T47D (cell line): ENCODE measurements at regions not wholly inside any gene's neighbourhood (a gene's known extent, or its start where the extent isn't known, plus 50 kb on each side); places are given as distances from the start of the nearest gene placed in this dataset.
"Not testable (repeated sequence)": the region's sequence is repeated elsewhere in the genome, so short reads cannot be mapped to it uniquely, and the experiment has no call there.

Experiments used
- DNase-seq, 2 experiments: peaks; one replicate each; pipeline versions ENCODE4 v3.0.0 to v3.0.0-alpha.2; 2011 to 2012; ENCODE audit warnings: low read depth in 1 of 2, low spot score in 1 of 2
- JUND ChIP-seq: IDR thresholded peaks from 2 replicates; pipeline ENCODE4 v1.6.1; 2012; ENCODE audit warnings: low read depth
- in situ Hi-C: cut with HindIII; loops from 2 replicates; pipeline ENCODE4 v1.10.0; 2016; ENCODE audit warnings: low sequenced_read_pairs, low pct_unique_long_range_greater_than_20kb

- no peak for DNase-seq
- in situ Hi-C loops: no loop called here
- no peak for TF ChIP-seq JUND
These were observed 83.6 kb downstream of the CARTPT start for GRCh38 chr5:71802673-71803072.

GRCh38 chr5:71806711-71807110, 87.6 kb downstream of the CARTPT start:
- DNase-seq: no peak
- TF ChIP-seq JUND: no peak
- in situ Hi-C loops: no loop called here

- in situ Hi-C loops: no loop called here
- no peak for TF ChIP-seq JUND
- DNase-seq: no peak
These were observed 88.8 kb downstream of the CARTPT start for GRCh38 chr5:71807909-71808308.

GRCh38 chr5:71809446-71809845, 90.4 kb downstream of the CARTPT start:
- no peak for TF ChIP-seq JUND
- no peak for DNase-seq
- in situ Hi-C loops: no loop called here

- DNase-seq: no peak
- in situ Hi-C loops: no loop called here
- no peak for TF ChIP-seq JUND
These were observed 90.9 kb downstream of the CARTPT start for GRCh38 chr5:71810023-71810422.

GRCh38 chr5:71810471-71811195, 91.6 kb downstream of the CARTPT start:
- no peak for TF ChIP-seq JUND
- DNase-seq: no peak
- in situ Hi-C loops: no loop called here

- no peak for DNase-seq
- in situ Hi-C loops: no loop called here
- TF ChIP-seq JUND: no peak
These were observed 92.7 kb downstream of the CARTPT start for GRCh38 chr5:71811779-71812178.

- no peak for TF ChIP-seq JUND
- in situ Hi-C loops: no loop called here
- DNase-seq: no peak
These were observed 97.2 kb downstream of the CARTPT start for GRCh38 chr5:71816307-71816706.

- in situ Hi-C loops: no loop called here
- DNase-seq: no peak
- TF ChIP-seq JUND: no peak
These were observed 98.8 kb downstream of the CARTPT start for GRCh38 chr5:71817891-71818290.

- no peak for DNase-seq
- no peak for TF ChIP-seq JUND
- in situ Hi-C loops: no loop called here
These were observed 102.0 kb downstream of the CARTPT start for GRCh38 chr5:71821029-71821428.

- DNase-seq, in situ Hi-C loops: not testable (repeated sequence)
These were observed 103.0 kb downstream of the CARTPT start for GRCh38 chr5:71822065-71822464.

GRCh38 chr5:71825992-71826391, 106.9 kb downstream of the CARTPT start:
- in situ Hi-C loops: no loop called here
- DNase-seq: no peak
- TF ChIP-seq JUND: no peak

GRCh38 chr5:71828291-71829040, 109.4 kb downstream of the CARTPT start:
- in situ Hi-C loops: no loop called here
- DNase-seq: no peak
- TF ChIP-seq JUND: no peak

- in situ Hi-C loops: no loop called here
- DNase-seq: no peak
- no peak for TF ChIP-seq JUND
These were observed 110.1 kb downstream of the CARTPT start for GRCh38 chr5:71829206-71829605.
